Activated naive CD4-positive, alpha-beta T cell (primary cell): ENCODE measurements at regions not wholly inside any gene's neighbourhood (a gene's known extent, or its start where the extent isn't known, plus 50 kb on each side); places are given as distances from the start of the nearest gene placed in this dataset.
"Not testable (repeated sequence)": the region's sequence is repeated elsewhere in the genome, so short reads cannot be mapped to it uniquely, and the experiment has no call there.

Experiments
- DNase-seq, 4 experiments: peaks; one replicate each; lab custom pipeline; 2025; lab: John Stamatoyannopoulos, UW

DNA sequence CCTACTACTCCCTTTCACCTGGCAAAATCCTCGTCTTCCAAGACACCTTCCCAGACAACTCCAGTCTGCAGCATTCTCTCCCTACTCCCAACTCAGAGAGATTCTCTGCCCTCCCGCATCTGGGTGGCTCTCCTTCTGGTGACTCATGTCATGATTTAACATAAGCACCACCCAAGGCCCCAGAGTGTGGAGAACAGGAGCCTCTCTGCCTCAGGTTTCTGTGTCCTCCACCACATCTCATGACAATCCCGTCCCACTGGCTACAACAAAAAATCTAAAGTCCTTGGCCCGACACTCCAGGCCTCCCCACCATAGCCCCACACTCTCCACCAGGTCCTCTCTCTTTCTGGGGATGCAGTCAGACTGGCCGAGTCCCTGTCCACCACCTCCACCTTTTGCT lies 197.1 kb downstream of the BCL11A start:
- no peak for DNase-seq

- DNase-seq: no peak
These were observed 197.6 kb downstream of the BCL11A start for GRCh38 chr2:60355849-60356261.

GRCh38 chr2:60354713-60355112 lies 198.7 kb downstream of the BCL11A start:
- DNase-seq: no peak

- no peak for DNase-seq
These were observed 199.6 kb downstream of the BCL11A start for GRCh38 chr2:60353863-60354262.

DNA sequence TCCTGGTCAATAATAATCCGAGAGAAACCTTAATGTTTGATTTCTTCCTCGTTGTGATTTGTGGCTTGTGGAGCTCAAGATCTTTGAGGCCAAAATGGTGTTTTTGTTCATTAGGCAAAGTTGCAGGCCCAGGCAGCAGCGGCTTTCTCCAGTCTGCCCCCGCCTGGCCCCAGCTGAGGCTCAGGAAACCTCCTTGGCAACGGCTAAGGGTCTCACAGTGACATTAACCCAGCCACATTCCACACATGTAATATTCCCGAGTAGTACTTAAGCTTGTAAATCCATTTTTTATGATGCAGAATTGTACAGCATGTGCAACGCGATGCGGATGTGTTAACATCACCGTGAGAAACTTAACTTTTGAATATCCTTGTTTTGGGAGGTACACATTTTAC lies 200.1 kb downstream of the BCL11A start:
- DNase-seq: no peak

DNA sequence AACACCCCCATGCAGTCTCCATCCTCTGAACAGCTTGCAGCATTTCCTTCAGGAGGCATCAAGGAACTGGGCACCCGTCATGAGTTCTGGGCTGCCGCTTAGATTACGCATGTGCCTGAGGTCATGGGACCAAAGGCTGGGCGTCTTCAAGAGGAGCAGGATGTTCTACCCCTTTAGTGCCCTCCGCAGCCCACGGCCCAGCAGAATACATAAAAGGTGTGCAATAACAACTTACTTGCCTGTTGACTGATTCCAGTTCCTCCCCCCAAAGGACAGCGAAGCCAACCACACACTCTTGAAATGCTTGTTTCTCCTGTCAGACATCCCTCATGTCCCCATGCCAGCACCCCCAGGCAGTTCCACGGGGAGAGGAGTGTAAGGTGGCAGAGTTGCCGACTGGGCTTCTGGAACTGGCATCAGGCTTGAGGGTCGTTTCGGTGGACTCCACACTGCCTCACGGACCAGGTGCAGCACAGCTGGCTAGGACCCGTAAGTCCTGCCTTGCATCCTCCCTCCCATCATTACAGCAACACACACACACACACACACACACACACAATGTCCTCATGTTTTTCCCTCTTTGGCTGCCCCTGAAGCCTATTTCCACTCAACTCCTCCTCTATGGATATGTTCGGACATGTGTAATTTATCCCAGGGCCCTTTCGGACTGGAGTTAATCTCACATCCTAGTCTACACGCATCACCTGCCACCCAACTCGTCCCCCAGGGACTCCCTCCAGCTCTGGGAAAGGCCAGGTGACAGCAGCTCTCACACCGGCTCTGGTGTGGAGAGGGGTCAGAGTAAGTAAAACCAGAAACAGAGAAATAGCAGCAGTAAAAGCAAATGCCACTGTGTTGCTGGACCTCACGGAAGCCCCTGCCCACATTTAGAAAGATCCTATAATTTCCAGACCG lies 200.7 kb downstream of the BCL11A start:
- DNase-seq: no peak

DNA sequence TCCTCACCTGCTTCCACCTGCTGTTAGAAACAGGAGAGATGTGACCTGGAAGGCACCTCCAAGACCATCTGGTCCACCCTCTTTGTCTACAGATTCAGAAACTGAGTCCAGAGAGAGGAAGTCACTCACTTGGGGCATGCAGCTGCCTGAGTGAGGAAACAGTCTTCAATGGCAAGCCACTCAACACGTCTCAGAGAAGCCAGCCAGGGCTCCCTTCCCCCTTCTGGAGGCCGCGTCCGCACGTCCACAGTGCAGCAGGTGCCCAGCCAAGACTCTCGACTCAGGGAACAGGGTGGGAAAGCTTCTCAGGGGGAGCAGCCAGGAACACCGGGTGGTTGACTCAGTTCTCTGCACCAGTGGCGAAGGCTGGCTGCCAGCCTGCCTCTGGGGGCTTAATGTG lies 201.7 kb downstream of the BCL11A start:
- DNase-seq: no peak

GRCh38 chr2:60351321-60351720 lies 202.1 kb downstream of the BCL11A start:
- DNase-seq: no peak

DNA sequence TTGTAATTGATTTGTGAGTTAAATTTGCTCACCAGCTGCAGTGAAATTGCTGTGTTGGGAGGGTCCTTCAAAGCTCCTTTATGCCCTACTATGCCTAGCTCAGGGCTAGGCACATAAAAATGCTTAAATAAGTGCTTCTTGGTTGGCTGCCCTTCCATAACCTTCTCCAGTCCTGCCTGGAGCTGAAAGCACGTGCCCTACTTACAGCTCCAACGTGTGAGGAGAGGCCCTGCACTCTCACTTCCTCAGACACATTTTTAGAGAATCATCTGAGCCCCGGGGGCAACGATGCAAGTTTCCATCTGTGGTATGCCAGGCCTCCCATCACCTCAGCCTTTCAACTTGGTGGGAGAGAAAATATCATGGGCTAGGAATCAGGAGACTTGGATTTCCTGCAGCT lies 202.7 kb downstream of the BCL11A start:
- DNase-seq: no peak

DNA sequence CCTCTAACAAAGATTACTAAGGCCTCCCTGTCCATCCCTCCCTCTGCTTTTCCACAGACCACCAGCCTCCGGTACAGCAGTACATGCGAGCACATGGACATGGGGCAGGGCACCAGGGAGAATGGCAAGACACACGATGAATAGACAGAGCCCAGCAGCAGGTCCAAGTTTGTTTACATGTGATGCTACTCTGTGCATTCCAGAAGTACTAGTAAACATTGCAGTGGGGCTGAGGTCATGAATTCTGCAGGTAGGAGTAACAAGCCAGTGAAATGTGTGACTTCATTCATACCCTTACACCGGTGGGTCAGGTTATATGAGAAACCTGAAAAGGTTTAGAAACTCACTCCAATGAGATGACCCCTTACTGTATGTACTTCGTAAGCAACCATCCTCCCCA lies 205.7 kb downstream of the BCL11A start:
- DNase-seq: no peak

DNA sequence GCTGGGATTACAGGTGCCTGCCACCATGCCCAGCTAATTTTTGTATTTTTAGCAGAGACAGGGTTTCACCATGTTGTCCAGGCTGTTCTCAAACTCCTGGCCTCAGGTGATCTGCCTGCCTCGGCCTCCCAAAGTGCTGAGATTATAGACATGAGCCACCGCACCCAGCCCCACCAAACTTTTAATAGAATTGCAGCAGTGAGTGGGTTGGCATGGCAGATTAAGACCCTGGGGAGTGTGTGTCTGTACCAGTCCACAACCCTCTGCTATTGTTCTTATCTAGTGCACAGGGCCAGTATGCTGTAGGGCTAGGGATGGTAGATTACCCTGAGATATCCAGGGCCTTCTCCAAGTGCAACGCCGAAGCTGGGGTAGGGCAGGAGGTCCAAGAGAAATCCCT lies 211.0 kb downstream of the BCL11A start:
- DNase-seq: not testable (repeated sequence)

DNA sequence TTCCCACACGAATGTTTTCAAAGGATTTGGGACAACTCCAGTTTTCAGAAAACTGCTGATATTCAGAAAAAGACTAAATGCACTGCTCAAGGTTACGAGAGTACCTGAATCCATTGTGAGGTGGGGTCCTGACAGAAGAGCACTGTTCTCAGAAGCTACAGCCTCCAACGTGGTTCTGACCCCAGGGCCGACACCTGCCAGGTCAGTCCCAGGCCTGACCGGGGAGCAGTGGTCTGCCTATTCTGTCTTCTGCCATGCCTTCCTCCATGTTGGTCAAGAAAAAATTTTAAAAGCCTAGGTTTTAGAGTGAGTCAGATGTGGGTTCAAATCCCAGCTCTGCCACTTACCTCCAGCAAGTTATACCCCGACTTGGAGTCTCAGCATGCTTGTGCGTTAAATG lies 212.3 kb downstream of the BCL11A start:
- no peak for DNase-seq

DNA sequence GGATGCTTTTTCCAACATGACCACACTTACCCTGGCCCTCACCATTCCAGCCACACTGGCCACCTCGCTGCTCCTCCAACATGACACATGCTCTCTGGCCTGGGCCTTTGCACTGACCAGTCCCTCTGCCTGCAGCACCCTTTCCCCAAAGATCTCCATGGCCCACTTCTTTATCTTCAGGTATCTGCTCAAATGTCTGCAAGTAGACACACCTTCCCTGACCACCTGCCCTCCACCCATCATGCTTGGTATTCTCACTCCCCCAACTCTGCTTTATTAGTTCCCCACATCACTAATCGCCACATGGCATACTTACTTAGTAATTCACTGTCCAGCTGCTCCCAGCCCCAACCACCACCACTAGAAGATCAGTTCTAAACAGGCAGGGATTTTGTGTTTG lies 214.2 kb downstream of the BCL11A start:
- no peak for DNase-seq

DNA sequence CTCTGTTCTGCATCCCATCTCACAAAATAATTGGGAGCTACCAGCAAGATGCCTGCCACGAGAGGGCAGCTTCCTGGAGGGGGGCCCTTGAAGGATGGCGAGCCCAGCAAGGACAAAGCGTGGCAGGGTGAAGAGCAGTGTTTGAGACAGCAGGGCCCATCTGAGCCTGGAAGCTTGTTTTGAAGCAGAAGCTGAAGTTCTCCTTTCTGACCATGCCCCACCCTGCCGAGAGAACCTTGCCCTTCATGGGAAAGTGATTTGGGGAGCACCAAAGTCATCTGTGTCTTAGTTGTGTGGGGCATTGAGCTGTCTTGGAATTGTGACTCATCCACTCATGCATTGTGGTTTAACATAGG lies 216.3 kb downstream of the BCL11A start:
- DNase-seq: no peak

GRCh38 chr2:60336442-60337141 lies 216.9 kb downstream of the BCL11A start:
- no peak for DNase-seq

DNA sequence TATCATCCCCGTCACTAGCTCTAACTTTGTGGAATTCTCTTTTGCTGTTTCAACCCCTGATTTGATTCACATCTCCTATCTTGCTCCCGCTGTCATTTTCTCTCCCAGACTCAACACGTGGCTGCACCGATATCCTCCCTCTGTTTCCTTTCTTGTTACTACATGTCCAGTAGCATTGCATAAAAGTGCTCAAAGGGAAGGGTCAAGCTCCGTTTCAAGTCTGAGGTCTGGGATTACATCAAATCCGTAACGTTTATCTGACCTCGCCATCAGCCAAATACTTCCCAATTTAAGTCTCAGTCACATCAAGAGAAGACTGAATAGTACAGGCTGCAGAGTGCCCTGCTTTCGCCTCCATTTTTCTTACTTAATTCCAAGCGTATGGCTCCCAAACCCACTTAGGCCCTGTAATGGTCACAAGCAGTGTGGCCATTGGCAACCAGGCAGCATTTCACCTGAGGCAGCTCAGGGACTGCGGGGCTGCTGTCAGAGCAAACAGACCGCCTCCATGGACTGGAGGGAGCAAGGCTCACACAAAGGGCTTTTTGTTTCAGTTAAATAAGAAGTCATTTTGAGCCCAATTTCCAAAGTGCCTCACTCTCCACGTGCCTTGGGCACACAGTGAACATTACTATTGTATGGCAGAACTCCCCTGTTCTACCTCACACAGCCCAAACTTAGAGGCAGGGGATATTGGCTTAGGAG lies 217.8 kb downstream of the BCL11A start:
- no peak for DNase-seq

- no peak for DNase-seq
These were observed 218.8 kb downstream of the BCL11A start for GRCh38 chr2:60334610-60335009.

GRCh38 chr2:60333264-60333663 lies 220.2 kb downstream of the BCL11A start:
- DNase-seq: no peak

DNA sequence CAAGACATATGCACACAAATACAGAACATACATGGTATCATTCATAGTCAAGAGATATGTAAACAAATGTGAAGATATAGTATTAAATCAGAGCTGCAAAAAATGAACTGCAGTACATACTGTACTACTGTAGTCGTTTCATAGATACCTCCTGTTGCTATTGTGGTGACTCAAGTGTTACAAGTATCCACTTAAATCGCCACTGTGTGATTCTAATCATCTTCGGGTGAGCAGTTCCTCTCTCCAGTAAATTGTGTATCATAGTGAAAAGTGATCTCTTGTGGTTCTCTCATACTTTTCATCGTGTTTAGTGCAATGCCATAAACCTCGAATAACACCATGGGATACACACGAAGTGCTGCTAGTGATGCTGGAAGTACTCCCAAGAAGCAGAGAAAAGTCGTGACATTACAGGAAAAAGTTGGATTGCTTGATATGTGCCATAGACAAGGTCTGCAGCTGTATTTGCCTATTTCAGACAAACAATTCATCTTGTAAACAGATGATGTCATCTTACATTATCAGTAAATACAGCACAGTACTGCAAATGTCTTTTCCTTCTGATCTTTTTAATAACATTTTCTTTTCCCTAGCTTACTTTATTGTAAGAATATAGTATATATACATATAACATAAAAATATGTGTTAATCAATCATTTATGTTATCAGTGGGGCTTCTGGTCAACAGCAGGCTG lies 222.2 kb downstream of the BCL11A start:
- DNase-seq: no peak

- no peak for DNase-seq
These were observed 224.2 kb downstream of the BCL11A start for GRCh38 chr2:60329225-60329624.

DNA sequence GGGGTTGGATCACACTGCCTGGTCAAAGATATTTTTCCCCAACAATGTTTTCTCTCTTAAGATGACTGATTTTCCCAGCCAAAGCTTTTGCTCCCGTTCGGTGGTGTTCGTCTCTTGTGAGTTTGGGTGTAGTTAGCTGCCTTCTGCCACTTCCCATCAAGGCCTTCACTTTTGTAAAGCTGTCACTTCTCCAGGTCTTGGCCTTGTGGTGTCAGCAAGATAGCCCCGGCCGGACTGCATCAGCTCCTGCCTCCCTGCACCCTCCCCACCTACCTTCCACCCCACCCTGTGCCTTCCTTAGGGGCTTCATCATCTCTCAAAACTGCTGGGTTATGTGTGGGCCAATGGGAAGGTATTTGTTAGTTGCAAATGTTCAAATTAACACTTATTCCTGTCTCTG lies 228.9 kb downstream of the BCL11A start:
- no peak for DNase-seq

DNA sequence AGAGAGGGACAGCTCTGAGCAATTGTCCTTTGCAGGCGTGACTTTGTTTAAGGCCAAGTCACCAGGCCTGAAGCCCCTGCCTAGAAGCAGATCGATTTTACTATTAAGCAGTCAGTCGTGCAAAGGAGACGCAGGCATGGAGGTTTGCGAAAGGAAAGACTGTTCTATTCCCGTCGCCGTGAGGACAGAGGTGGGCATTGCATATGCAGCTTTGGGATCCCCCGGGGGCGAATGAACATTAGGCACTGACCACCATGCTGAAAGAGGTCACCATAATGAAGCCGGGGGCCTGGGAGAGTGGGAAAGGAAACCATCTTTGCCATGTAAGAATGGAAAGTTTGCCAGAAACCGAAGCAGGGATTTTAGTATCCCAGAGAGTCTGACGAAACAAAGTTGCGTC lies 231.6 kb downstream of the BCL11A start:
- DNase-seq: no peak
